ENCODE measurements at regions not wholly inside any gene's neighbourhood (a gene's known extent, or its start where the extent isn't known, plus 50 kb on each side); places are given as distances from the start of the nearest gene placed in this dataset.

DNA sequence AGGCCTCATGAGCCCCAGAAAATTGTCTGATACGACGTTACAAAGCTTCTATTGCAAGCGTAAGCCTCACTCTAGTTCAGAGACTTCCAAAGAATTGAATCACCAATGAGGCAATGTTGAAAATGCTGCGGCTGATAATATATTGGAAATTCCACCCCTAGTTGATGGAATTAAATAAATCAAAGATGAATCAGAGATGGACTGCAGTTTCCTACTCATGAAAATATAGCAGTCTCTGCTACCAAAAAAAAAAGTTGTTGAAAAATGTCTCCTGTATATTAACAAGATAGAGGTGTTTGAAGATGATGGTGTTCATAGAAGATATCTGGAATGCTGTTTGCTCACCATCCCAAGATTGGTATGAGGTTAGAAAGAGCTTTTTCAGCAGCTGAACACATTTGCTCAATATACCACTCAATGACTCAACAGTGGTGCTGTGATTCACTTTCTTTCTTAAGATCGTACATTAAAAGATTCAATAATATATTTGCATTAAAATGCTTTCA lies 99.8 kb upstream of the ARHGAP28 start:
- Histone ChIP-seq H4K20me1 (replicated peaks in 1 of 2; ENCODE audit: control insufficient read depth in 1 of 2, insufficient read depth in 2 of 2, low read length in 2 of 2) (no peaks in the 10 kb centered on the region), H3K4ac (replicated peaks; ENCODE audit: insufficient read length, low read depth, low read length) (no peak overlapping the region), H3K4me1 (replicated peaks in 1 of 4; ENCODE audit: control insufficient read depth in 3 of 4, insufficient read depth in 4 of 4, low read length in 3 of 4) (no peaks in the 10 kb centered on the region), H3K9ac (replicated peaks in 1 of 4; ENCODE audit: extremely low read depth in 1 of 4, low read depth in 3 of 4, low read length in 3 of 4) (no peak overlapping the region), H3K79me1 (ENCODE audit: low read depth, low read length) (no peaks in the 10 kb centered on the region), H2BK120ac (replicated peaks; ENCODE audit: low read depth, low read length) (no peak overlapping the region), H3K27ac (ENCODE audit: low read depth, low read length) (no peak overlapping the region), H4K5ac (ENCODE audit: insufficient read length, low read depth, low read length) (no peak overlapping the region), H3K23me2 (ENCODE audit: low read depth, low read length) (peaks cover 2% of the 10 kb centered on the region; the same call in 1 of the 2 replicates), H3K27me3 (replicated peaks in 1 of 4; ENCODE audit: control insufficient read depth in 3 of 4, extremely low read depth in 1 of 4, insufficient read depth in 3 of 4, low read length in 3 of 4) (no peaks in the 10 kb centered on the region), H3K4me2 (ENCODE audit: insufficient read depth in 1 of 2, low read depth in 2 of 2, low read length in 2 of 2) (no peak overlapping the region), H2BK15ac (ENCODE audit: low read length) (no peak overlapping the region), H3K4me3 (ENCODE audit: extremely low read depth in 1 of 4, insufficient read depth in 2 of 4, low read depth in 3 of 4, low read length in 4 of 4) (no peak overlapping the region), H3K56ac (replicated peaks; ENCODE audit: insufficient read length, low read depth, low read length) (no peak overlapping the region), H4K91ac (replicated peaks; ENCODE audit: insufficient read length, low read length) (no peak overlapping the region), H3K79me2 (ENCODE audit: control insufficient read depth in 1 of 2, insufficient read depth in 2 of 2, low read length in 2 of 2) (no peaks in the 10 kb centered on the region), H3K18ac (ENCODE audit: extremely low read depth, low read length) (no peak overlapping the region), H3K23ac (ENCODE audit: insufficient read length) (no peak overlapping the region), H3K36me3 (ENCODE audit: control insufficient read depth in 2 of 4, insufficient read depth in 4 of 4, low read length in 3 of 4) (no peaks in the 10 kb centered on the region), H2BK12ac (ENCODE audit: low read depth, low read length) (no peak overlapping the region), H4K8ac (ENCODE audit: extremely low read depth, insufficient read depth, low read length) (no peak overlapping the region), H2BK20ac (ENCODE audit: low read length) (no peak overlapping the region), H2AK5ac (ENCODE audit: low read depth, low read length) (no peak overlapping the region), H3K14ac (ENCODE audit: insufficient read length) (no peak overlapping the region), H2BK5ac (ENCODE audit: low read depth, low read length) (no peak overlapping the region), H2AFZ (ENCODE audit: low read length) (no peak overlapping the region), H3K9me3 (ENCODE audit: insufficient read depth in 2 of 2, low read depth in 1 of 2, low read length in 1 of 2) (no peaks in the 10 kb centered on the region)
- no peak for TF ChIP-seq CHD2 (IDR thresholded peaks at IDR 0.05; ENCODE audit: low read length)
- no peak for TF ChIP-seq ASH2L (IDR thresholded peaks at IDR 0.05; ENCODE audit: low read length)
- no peak for TF ChIP-seq CHD1 (IDR thresholded peaks at IDR 0.05; ENCODE audit: low read depth, low read length)
- TF ChIP-seq RXRA (IDR thresholded peaks at IDR 0.05; ENCODE audit: insufficient read depth, low read depth, low read length) = no peak
- TF ChIP-seq TBP (IDR thresholded peaks at IDR 0.05; ENCODE audit: low read depth, low read length) = no peak
- no peak for TF ChIP-seq ZNF274 (IDR thresholded peaks at IDR 0.05; ENCODE audit: borderline replicate concordance, extremely low read depth, low read length)
- no peak for TF ChIP-seq RFX5 (IDR thresholded peaks at IDR 0.05; ENCODE audit: borderline replicate concordance, low read depth, low read length)
- TF ChIP-seq FOSL1 (IDR thresholded peaks at IDR 0.05; ENCODE audit: insufficient read depth, low read depth, low read length) = no peak
- TF ChIP-seq POLR2A (IDR thresholded peaks at IDR 0.05; ENCODE audit: control extremely low read depth in 1 of 2, low read depth in 2 of 2, low read length in 2 of 2) = no peak
- TF ChIP-seq HDAC6 (IDR thresholded peaks at IDR 0.05; ENCODE audit: low read depth, low read length) = no peak
- TF ChIP-seq TAF7 (optimal IDR thresholded peaks at IDR 0.05; ENCODE audit: borderline replicate concordance, low read depth, low read length) = no peak
- no peak for TF ChIP-seq EZH2 (IDR thresholded peaks at IDR 0.05; ENCODE audit: low read depth, low read length, severe bottlenecking)
- TF ChIP-seq KDM1A (IDR thresholded peaks at IDR 0.05; ENCODE audit: borderline replicate concordance, low read length) = no peak
- TF ChIP-seq MAFK (IDR thresholded peaks at IDR 0.05; ENCODE audit: low read depth, low read length) = no peak
- FAIRE-seq (no peak), DNase-seq (ENCODE audit: low read depth in 1 of 2, low spot score in 2 of 2) (no peak)
- CTCF ChIA-PET (ENCODE audit: partially characterized antibody) = interaction anchor here (1.5 kb wide), 1 partner anchor 86 kb away, joined by 3 read pairs; no protein-coding TSS in a partner anchor
- POLR2A ChIA-PET (ENCODE audit: partially characterized antibody) = no interaction called here
- 90% methylated on average over 5 of the region's 5 CpGs; no CpG with 5 or more reads in 1 of the 2 experiments for WGBS, 2 experiments (ENCODE audit: extremely low coverage in 1 of 2, insufficient coverage in 1 of 2, insufficient read length in 1 of 2, insufficient replicate concordance in 2 of 2, low coverage in 1 of 2, low lambda C conversion rate in 2 of 2, missing lambda C conversion rate in 1 of 2)
